Right lobe of liver (tissue), 4 donors: ENCODE measurements at regions not wholly inside any gene's neighbourhood (a gene's known extent, or its start where the extent isn't known, plus 50 kb on each side); places are given as distances from the start of the nearest gene placed in this dataset.

Experiments used
- POLR2A ChIP-seq: fragments of 450-650 bp; IDR thresholded peaks from one replicate; pipeline ENCODE4 v1.6.1; 2017; ENCODE audit warnings: antibody characterized with exemption, mild to moderate bottlenecking
- TF ChIP-seq, protein P1 (sequence below), 4 donors: fragments of 200-600 bp in 3 of 4; fragments of 450-650 bp in 1 of 4; IDR thresholded peaks; one replicate each; pipeline versions ENCODE4 v1.5.1 to v1.8.0; 2016 to 2022; ENCODE audit warnings: antibody characterized with exemption in 4 of 4, mild to moderate bottlenecking in 2 of 4
- donor health status: DM: no; HTN: no; CAD: no.
- donor health status: DM: no; HTN: no; CAD: no.
- donor health status: DM: no; HTN: yes; CAD: no.

GRCh38 chr21:16570171-16570570 lies 840.4 kb downstream of the USP25 start:
- TF ChIP-seq, protein P1, sequence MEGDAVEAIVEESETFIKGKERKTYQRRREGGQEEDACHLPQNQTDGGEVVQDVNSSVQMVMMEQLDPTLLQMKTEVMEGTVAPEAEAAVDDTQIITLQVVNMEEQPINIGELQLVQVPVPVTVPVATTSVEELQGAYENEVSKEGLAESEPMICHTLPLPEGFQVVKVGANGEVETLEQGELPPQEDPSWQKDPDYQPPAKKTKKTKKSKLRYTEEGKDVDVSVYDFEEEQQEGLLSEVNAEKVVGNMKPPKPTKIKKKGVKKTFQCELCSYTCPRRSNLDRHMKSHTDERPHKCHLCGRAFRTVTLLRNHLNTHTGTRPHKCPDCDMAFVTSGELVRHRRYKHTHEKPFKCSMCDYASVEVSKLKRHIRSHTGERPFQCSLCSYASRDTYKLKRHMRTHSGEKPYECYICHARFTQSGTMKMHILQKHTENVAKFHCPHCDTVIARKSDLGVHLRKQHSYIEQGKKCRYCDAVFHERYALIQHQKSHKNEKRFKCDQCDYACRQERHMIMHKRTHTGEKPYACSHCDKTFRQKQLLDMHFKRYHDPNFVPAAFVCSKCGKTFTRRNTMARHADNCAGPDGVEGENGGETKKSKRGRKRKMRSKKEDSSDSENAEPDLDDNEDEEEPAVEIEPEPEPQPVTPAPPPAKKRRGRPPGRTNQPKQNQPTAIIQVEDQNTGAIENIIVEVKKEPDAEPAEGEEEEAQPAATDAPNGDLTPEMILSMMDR (IDR thresholded peaks at IDR 0.05): no peak
- TF ChIP-seq POLR2A: no peak
